ENCODE measurements at regions not wholly inside any gene's neighbourhood (a gene's known extent, or its start where the extent isn't known, plus 50 kb on each side); places are given as distances from the start of the nearest gene placed in this dataset.
"Not testable (repeated sequence)": the region's sequence is repeated elsewhere in the genome, so short reads cannot be mapped to it uniquely, and the experiment has no call there.

- TF ChIP-seq FOS (IDR thresholded peaks at IDR 0.05; ENCODE audit: borderline replicate concordance, extremely low read depth, insufficient read length); PAX8 (IDR thresholded peaks at IDR 0.05); CHD1 (IDR thresholded peaks at IDR 0.05; ENCODE audit: low read depth, low read length); HDAC6 (IDR thresholded peaks at IDR 0.05; ENCODE audit: unreplicated experiment); BCLAF1 (IDR thresholded peaks at IDR 0.05); SMC3 (IDR thresholded peaks at IDR 0.05; ENCODE audit: borderline replicate concordance, low read length); POLR2A (IDR thresholded peaks at IDR 0.05; ENCODE audit: low read depth, low read length); RAD21 (IDR thresholded peaks at IDR 0.05; ENCODE audit: insufficient read depth, low read depth, low read length); KAT2A (conservative IDR thresholded peaks at IDR 0.05; ENCODE audit: control insufficient read depth, low read depth, low read length); ELK1 (IDR thresholded peaks at IDR 0.05; ENCODE audit: low read depth, low read length): not testable (repeated sequence)
- TF ChIP-seq, protein P1, sequence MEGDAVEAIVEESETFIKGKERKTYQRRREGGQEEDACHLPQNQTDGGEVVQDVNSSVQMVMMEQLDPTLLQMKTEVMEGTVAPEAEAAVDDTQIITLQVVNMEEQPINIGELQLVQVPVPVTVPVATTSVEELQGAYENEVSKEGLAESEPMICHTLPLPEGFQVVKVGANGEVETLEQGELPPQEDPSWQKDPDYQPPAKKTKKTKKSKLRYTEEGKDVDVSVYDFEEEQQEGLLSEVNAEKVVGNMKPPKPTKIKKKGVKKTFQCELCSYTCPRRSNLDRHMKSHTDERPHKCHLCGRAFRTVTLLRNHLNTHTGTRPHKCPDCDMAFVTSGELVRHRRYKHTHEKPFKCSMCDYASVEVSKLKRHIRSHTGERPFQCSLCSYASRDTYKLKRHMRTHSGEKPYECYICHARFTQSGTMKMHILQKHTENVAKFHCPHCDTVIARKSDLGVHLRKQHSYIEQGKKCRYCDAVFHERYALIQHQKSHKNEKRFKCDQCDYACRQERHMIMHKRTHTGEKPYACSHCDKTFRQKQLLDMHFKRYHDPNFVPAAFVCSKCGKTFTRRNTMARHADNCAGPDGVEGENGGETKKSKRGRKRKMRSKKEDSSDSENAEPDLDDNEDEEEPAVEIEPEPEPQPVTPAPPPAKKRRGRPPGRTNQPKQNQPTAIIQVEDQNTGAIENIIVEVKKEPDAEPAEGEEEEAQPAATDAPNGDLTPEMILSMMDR (IDR thresholded peaks at IDR 0.05 in 2 of 3, conservative IDR thresholded peaks at IDR 0.05 in 1 of 3; ENCODE audit: control insufficient read depth in 2 of 3, extremely low read depth in 1 of 3, insufficient read depth in 1 of 3, low read depth in 3 of 3, low read length in 3 of 3) = not testable (repeated sequence)
- TF ChIP-seq, protein P2, sequence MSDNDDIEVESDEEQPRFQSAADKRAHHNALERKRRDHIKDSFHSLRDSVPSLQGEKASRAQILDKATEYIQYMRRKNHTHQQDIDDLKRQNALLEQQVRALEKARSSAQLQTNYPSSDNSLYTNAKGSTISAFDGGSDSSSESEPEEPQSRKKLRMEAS (IDR thresholded peaks at IDR 0.05; ENCODE audit: low read depth, low read length) = not testable (repeated sequence)
These were observed 63.9 kb upstream of the CDC14C start for GRCh38 chr7:48860447-48860846.
